Amygdala (tissue), 56 donors: ENCODE measurements at regions not wholly inside any gene's neighbourhood (a gene's known extent, or its start where the extent isn't known, plus 50 kb on each side); places are given as distances from the start of the nearest gene placed in this dataset.
"Not testable (repeated sequence)": the region's sequence is repeated elsewhere in the genome, so short reads cannot be mapped to it uniquely, and the experiment has no call there.

Experiments
- DNase-seq, 56 donors: peaks; one replicate each; lab custom pipeline; 2025; lab: John Stamatoyannopoulos, UW

GRCh38 chr2:58709687-58710354, 468.7 kb upstream of the FANCL start:
- no peak for DNase-seq

- no peak for DNase-seq
These were observed 468.1 kb upstream of the FANCL start for GRCh38 chr2:58709274-58709673.

- no peak for DNase-seq
These were observed 467.4 kb upstream of the FANCL start for GRCh38 chr2:58708565-58708964.

- no peak for DNase-seq
These were observed 461.3 kb upstream of the FANCL start for GRCh38 chr2:58702302-58702885.

- no peak for DNase-seq
These were observed 460.7 kb upstream of the FANCL start for GRCh38 chr2:58701688-58702301.

GRCh38 chr2:58700591-58700990, 459.5 kb upstream of the FANCL start:
- no peak for DNase-seq

- no peak for DNase-seq
These were observed 458.3 kb upstream of the FANCL start for GRCh38 chr2:58699411-58699810.

GRCh38 chr2:58698620-58699019, 457.5 kb upstream of the FANCL start:
- DNase-seq = no peak

- not testable (repeated sequence) for DNase-seq
These were observed 453.0 kb upstream of the FANCL start for GRCh38 chr2:58694114-58694513.

- not testable (repeated sequence) for DNase-seq
These were observed 449.9 kb upstream of the FANCL start for GRCh38 chr2:58691041-58691440.

GRCh38 chr2:58688813-58689212, 447.7 kb upstream of the FANCL start:
- DNase-seq = no peak

- no peak for DNase-seq
These were observed 445.7 kb upstream of the FANCL start for GRCh38 chr2:58686776-58687175.

GRCh38 chr2:58680755-58681310, 439.7 kb upstream of the FANCL start:
- no peak for DNase-seq

- DNase-seq = no peak
These were observed 436.6 kb upstream of the FANCL start for GRCh38 chr2:58677748-58678147.

- DNase-seq = no peak
These were observed 430.6 kb upstream of the FANCL start for GRCh38 chr2:58671675-58672074.

GRCh38 chr2:58669998-58670397, 428.9 kb upstream of the FANCL start:
- DNase-seq = no peak

GRCh38 chr2:58667137-58667774, 426.1 kb upstream of the FANCL start:
- DNase-seq = no peak

GRCh38 chr2:58666323-58666970, 425.3 kb upstream of the FANCL start:
- DNase-seq = no peak

- DNase-seq = no peak
These were observed 424.0 kb upstream of the FANCL start for GRCh38 chr2:58665154-58665553.

- no peak for DNase-seq
These were observed 423.5 kb upstream of the FANCL start for GRCh38 chr2:58664523-58665151.
